ENCODE measurements at regions not wholly inside any gene's neighbourhood (a gene's known extent, or its start where the extent isn't known, plus 50 kb on each side); places are given as distances from the start of the nearest gene placed in this dataset.

- no peaks in the 10 kb centered on the region for H3K4me1 ChIP-seq
- H3K27me3 ChIP-seq: no peaks in the 10 kb centered on the region
- no peak overlapping the region for H3K27ac ChIP-seq
- no peak overlapping the region for H3K4me2 ChIP-seq
- TF ChIP-seq Cebpa-rat (IDR thresholded peaks at IDR 0.05): no peak
- H3K9ac ChIP-seq: no peak overlapping the region
- no peaks in the 10 kb centered on the region for H4K20me1 ChIP-seq
- no peak overlapping the region for H3K4me3 ChIP-seq
- H3K36me3 ChIP-seq: peaks cover 0 to 12% (median 0%) of the 10 kb centered on the region in 11 experiments; a peak in 1 of 22 replicates
- peaks cover under 1 to 61% (median 45%) of the 10 kb centered on the region in 11 experiments; a peak in 20 of 22 replicates for H3K9me3 ChIP-seq (replicated peaks in 1 of 11)
Measured at GRCh38 chr1:104979651-104980050, 1230.0 kb downstream of the AMY1C start.

DNA sequence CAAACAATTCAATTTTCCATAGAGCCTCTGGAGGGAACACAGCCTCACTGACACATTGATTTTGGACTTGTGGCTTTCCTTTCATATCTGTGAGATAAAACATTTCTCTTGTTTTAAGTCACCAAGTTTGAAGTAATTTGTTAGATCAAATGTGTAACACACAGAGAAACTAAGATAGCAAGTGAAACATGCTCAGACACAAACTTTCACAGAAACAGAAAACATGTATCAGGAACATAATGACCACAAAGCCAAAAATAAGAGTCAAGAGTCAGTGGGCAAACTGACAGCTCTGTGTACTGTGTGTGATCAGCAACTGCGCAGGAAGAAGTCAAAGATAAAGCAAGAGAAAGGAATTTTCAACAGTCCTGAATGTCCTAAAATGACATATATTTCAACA is 1237.5 kb downstream of the AMY1C start:
- no peak; a peak in 1 of 22 replicates for TF ChIP-seq Cebpa-rat (IDR thresholded peaks at IDR 0.05)
- Histone ChIP-seq H3K4me2 (peak overlapping the region; percentile 38 to 88 (median 64); a peak in 21 of 22 replicates), H4K20me1 (no peaks in the 10 kb centered on the region), H3K4me3 (peak overlapping the region in 2 of 10 experiments; percentile 3 to 41; a peak in 4 of 20 replicates), H3K9ac (peak overlapping the region in 8 of 11 experiments; percentile 3 to 68 (median 37); a peak in 12 of 22 replicates), H3K9me3 (replicated peaks in 1 of 11) (peaks cover 8 to 50% (median 34%) of the 10 kb centered on the region in 11 experiments; a peak in 21 of 22 replicates), H3K36me3 (peaks cover 0 to 6% (median 0%) of the 10 kb centered on the region in 11 experiments; a peak in 2 of 22 replicates), H3K27me3 (no peaks in the 10 kb centered on the region), H3K27ac (peak overlapping the region in 8 of 11 experiments; percentile 32 to 66 (median 60); a peak in 15 of 22 replicates), H3K4me1 (peaks cover 9 to 44% (median 19%) of the 10 kb centered on the region in 10 experiments)

DNA sequence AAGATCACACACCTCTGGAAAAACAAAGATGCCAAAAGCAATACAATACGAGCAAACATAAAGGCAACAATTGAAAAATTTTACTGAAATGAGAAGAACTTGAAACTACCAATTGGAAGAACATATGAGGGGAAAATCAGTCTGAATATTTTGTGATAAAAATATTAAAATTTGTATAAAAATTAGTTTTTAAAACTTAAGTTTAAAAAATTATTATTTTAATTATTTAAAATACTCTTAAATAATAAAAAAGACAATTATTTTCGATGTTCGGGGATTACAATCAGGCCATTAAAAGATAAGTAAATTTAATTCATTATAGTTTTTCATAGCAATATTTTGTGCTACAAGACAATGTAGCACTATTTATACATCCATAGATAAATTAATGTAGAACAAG is 1239.3 kb downstream of the AMY1C start:
- Histone ChIP-seq H3K27me3 (no peaks in the 10 kb centered on the region), H3K9ac (no peak overlapping the region), H3K9me3 (replicated peaks in 1 of 11) (peaks cover 8 to 38% (median 23%) of the 10 kb centered on the region in 11 experiments; a peak in 21 of 22 replicates), H3K36me3 (peaks cover 0 to 3% (median 0%) of the 10 kb centered on the region in 11 experiments; a peak in 1 of 22 replicates), H3K4me3 (no peak overlapping the region), H3K4me1 (peaks cover 9 to 46% (median 19%) of the 10 kb centered on the region in 10 experiments), H4K20me1 (no peaks in the 10 kb centered on the region), H3K4me2 (peak overlapping the region in 1 of 11 experiments; percentile 47; a peak in 2 of 22 replicates), H3K27ac (no peak overlapping the region; a peak in 1 of 22 replicates)
- TF ChIP-seq Cebpa-rat (IDR thresholded peaks at IDR 0.05): no peak

DNA sequence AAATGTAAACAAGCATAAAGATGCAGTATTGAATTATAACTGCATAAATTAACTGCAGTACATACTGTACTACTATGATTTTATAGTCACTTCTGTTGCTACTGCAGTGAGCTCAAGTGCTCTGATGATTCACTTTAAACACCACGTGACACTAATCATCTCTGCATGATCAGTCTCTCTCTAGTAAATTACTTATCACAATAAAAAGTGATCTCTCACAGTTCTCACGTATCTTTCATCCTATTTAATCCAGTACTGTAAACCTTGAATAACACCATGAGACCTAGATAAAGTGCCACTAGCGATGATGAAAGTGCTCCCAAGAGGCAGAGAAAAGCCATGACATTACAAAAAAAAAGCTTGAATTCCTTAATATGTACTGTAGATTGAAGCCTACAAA is 1242.0 kb downstream of the AMY1C start:
- peak overlapping the region in 2 of 11 experiments; percentile 23; a peak in 3 of 22 replicates for H3K4me2 ChIP-seq
- no peaks in the 10 kb centered on the region for H4K20me1 ChIP-seq
- peaks cover 0 to 28% (median 10%) of the 10 kb centered on the region in 11 experiments; a peak in 9 of 22 replicates for H3K9me3 ChIP-seq (replicated peaks in 1 of 11)
- H3K4me1 ChIP-seq: peaks cover 9 to 36% (median 14%) of the 10 kb centered on the region in 10 experiments
- H3K27ac ChIP-seq: no peak overlapping the region
- no peak for TF ChIP-seq Cebpa-rat (IDR thresholded peaks at IDR 0.05)
- no peak overlapping the region for H3K9ac ChIP-seq
- H3K27me3 ChIP-seq: no peaks in the 10 kb centered on the region
- H3K4me3 ChIP-seq: no peak overlapping the region
- H3K36me3 ChIP-seq: peaks cover 0 to 3% (median 0%) of the 10 kb centered on the region in 11 experiments; a peak in 1 of 22 replicates

GRCh38 chr1:105000793-105001192 is 1251.1 kb downstream of the AMY1C start:
- no peaks in the 10 kb centered on the region for H4K20me1 ChIP-seq
- no peak for TF ChIP-seq Cebpa-rat (IDR thresholded peaks at IDR 0.05)
- no peaks in the 10 kb centered on the region for H3K4me1 ChIP-seq
- H3K27me3 ChIP-seq: no peaks in the 10 kb centered on the region
- peaks cover 0 to 15% (median 0%) of the 10 kb centered on the region in 11 experiments; a peak in 3 of 22 replicates for H3K36me3 ChIP-seq
- no peak overlapping the region for H3K27ac ChIP-seq
- peaks cover 15 to 38% (median 17%) of the 10 kb centered on the region in 11 experiments for H3K9me3 ChIP-seq (replicated peaks in 1 of 11)
- H3K9ac ChIP-seq: no peak overlapping the region
- no peak overlapping the region for H3K4me2 ChIP-seq
- no peak overlapping the region for H3K4me3 ChIP-seq

DNA sequence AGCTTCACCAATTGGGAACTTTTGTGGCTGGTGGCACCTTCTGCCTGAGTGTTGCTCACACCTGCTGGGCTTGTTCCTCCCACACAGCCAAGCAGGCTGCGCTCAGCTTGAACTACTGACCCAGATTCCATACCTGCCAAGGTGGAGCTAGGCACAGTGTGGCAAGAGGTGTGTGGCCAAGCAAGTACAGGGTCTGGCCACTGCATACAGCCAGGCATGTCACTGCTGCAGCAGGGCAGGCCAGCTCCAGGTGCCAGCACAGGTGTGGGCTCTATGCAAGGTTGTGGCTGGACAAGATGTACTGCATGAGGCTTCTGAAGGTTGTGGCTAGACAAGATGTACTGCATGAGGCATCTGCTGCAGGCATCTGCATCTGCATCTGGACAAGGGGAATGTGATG is 1254.8 kb downstream of the AMY1C start:
- Histone ChIP-seq H4K20me1 (no peaks in the 10 kb centered on the region), H3K27ac (no peak overlapping the region), H3K27me3 (no peaks in the 10 kb centered on the region), H3K9me3 (replicated peaks in 1 of 11) (peaks cover 19 to 39% (median 20%) of the 10 kb centered on the region in 11 experiments), H3K4me2 (no peak overlapping the region), H3K4me1 (no peaks in the 10 kb centered on the region), H3K36me3 (peaks cover 0 to 17% (median 0%) of the 10 kb centered on the region in 11 experiments; a peak in 3 of 22 replicates), H3K9ac (no peak overlapping the region), H3K4me3 (no peak overlapping the region)
- no peak for TF ChIP-seq Cebpa-rat (IDR thresholded peaks at IDR 0.05)

- no peaks in the 10 kb centered on the region for H3K4me1 ChIP-seq
- no peak for TF ChIP-seq Cebpa-rat (IDR thresholded peaks at IDR 0.05)
- no peaks in the 10 kb centered on the region for H3K27me3 ChIP-seq
- peaks cover 0 to 17% (median 0%) of the 10 kb centered on the region in 11 experiments; a peak in 3 of 22 replicates for H3K36me3 ChIP-seq
- no peak overlapping the region; a peak in 1 of 20 replicates for H3K4me3 ChIP-seq
- H3K27ac ChIP-seq: no peak overlapping the region
- H3K9ac ChIP-seq: no peak overlapping the region
- H4K20me1 ChIP-seq: no peaks in the 10 kb centered on the region
- peaks cover 19 to 34% (median 20%) of the 10 kb centered on the region in 11 experiments for H3K9me3 ChIP-seq (replicated peaks in 1 of 11)
- no peak overlapping the region for H3K4me2 ChIP-seq
Measured at GRCh38 chr1:105005594-105006195, 1256.0 kb downstream of the AMY1C start.

DNA sequence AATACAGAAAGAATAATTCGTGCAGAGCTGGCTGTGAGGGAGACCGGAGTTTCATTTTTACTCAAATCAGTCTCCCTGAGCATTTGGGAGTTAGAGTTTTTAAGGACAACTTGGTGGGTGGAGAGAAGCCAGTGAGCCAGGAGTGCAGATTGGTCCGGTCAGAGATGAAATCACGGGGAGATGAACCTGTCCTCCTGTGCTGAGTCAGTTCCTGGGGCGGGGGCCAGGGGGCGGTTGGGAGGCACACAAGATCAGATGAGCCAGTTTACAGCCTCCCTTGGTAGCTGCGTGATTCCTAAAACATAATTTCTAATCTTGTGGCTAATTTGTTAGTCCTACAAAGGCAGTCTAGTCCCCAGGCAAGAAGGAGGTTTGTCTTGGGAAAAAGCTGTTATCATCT is 1267.9 kb downstream of the AMY1C start:
- H3K9ac ChIP-seq: no peak overlapping the region
- H3K27ac ChIP-seq: no peak overlapping the region
- H4K20me1 ChIP-seq: no peaks in the 10 kb centered on the region
- H3K36me3 ChIP-seq: no peaks in the 10 kb centered on the region
- H3K4me1 ChIP-seq: no peaks in the 10 kb centered on the region
- H3K9me3 ChIP-seq (replicated peaks in 1 of 11): peaks cover 0 to 10% (median 0%) of the 10 kb centered on the region in 11 experiments; a peak in 4 of 22 replicates
- no peak overlapping the region for H3K4me2 ChIP-seq
- H3K27me3 ChIP-seq: no peaks in the 10 kb centered on the region
- no peak for TF ChIP-seq Cebpa-rat (IDR thresholded peaks at IDR 0.05)
- no peak overlapping the region for H3K4me3 ChIP-seq

DNA sequence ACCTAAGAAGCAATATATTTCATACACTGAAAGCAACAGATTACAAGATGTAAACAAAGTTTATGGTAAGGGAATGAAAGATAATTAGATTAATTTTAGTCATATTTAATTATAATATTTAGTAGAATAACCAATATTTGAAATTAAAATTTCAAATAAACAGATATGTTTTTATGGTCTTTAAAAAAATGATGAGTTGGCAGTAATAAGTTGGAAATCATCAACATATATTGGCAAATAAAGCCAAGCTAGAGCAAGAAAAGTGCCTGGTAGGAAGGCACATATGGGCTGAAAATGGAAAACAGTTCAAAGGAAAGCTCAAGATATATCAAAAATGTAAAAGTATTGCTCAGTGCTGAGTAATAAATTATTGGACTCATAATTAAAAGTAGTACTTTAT is 1274.0 kb downstream of the AMY1C start:
- Histone ChIP-seq H3K36me3 (no peaks in the 10 kb centered on the region), H3K9ac (no peak overlapping the region), H3K27me3 (no peaks in the 10 kb centered on the region), H3K9me3 (replicated peaks in 1 of 11) (peaks cover 0 to 11% (median 0%) of the 10 kb centered on the region in 11 experiments; a peak in 4 of 22 replicates), H3K27ac (no peak overlapping the region), H3K4me1 (peaks cover 0 to 8% (median 0%) of the 10 kb centered on the region in 10 experiments; a peak in 2 of 20 replicates), H3K4me3 (no peak overlapping the region), H4K20me1 (no peaks in the 10 kb centered on the region), H3K4me2 (no peak overlapping the region)
- TF ChIP-seq Cebpa-rat (IDR thresholded peaks at IDR 0.05): no peak
